KMS-11 (cell line): ENCODE measurements at regions not wholly inside any gene's neighbourhood (a gene's known extent, or its start where the extent isn't known, plus 50 kb on each side); places are given as distances from the start of the nearest gene placed in this dataset.

Experiments used
- H2AFZ ChIP-seq: fragments of 200-600 bp; sonication (generic); 2 replicates; pipeline ENCODE4 v1.6.1; 2016; ENCODE audit warnings: antibody characterized with exemption, mixed run types, low read depth
- H3K27ac ChIP-seq: fragments of 200-600 bp; sonication (generic); 2 replicates; pipeline ENCODE4 v1.6.1; 2016; ENCODE audit warnings: mild to moderate bottlenecking, mixed run types
- H3K27me3 ChIP-seq: fragments of 200-600 bp; sonication (generic); 2 replicates; pipeline ENCODE4 v1.6.1; 2017; ENCODE audit warnings: mild to moderate bottlenecking, low read depth, mixed run types, moderate library complexity; ENCODE audit not compliant: insufficient read depth
- H3K36me3 ChIP-seq: fragments of 200-600 bp; sonication (generic); 2 replicates; pipeline ENCODE4 v1.6.1; 2017; ENCODE audit warnings: mild to moderate bottlenecking, mixed run types; ENCODE audit not compliant: insufficient read depth
- H3K4me1 ChIP-seq: fragments of 200-600 bp; sonication (generic); 2 replicates; pipeline ENCODE4 v1.6.1; 2016; ENCODE audit warnings: mild to moderate bottlenecking, low read depth, mixed run types; ENCODE audit not compliant: poor library complexity, severe bottlenecking
- H3K4me2 ChIP-seq: fragments of 200-600 bp; sonication (generic); 2 replicates; pipeline ENCODE4 v1.7.0; 2016; ENCODE audit warnings: mild to moderate bottlenecking, mixed run types
- H3K4me3 ChIP-seq: fragments of 200-600 bp; sonication (generic); IDR thresholded peaks from 2 replicates; pipeline ENCODE4 v1.6.1; 2017; ENCODE audit warnings: low read depth, low read length, mixed read lengths; ENCODE audit not compliant: insufficient read depth
- H3K79me2 ChIP-seq: fragments of 200-600 bp; sonication (generic); 2 replicates; pipeline ENCODE4 v1.6.1; 2016; ENCODE audit warnings: low read depth, mixed run types; ENCODE audit not compliant: insufficient read depth
- H3K9ac ChIP-seq: fragments of 200-600 bp; sonication (generic); 2 replicates; pipeline ENCODE4 v1.6.1; 2016; ENCODE audit warnings: mild to moderate bottlenecking, mixed run types
- H4K20me1 ChIP-seq: fragments of 200-600 bp; sonication (generic); 2 replicates; pipeline ENCODE4 v1.6.1; 2016; ENCODE audit warnings: mild to moderate bottlenecking, mixed run types; ENCODE audit not compliant: insufficient read depth
- CTCF ChIP-seq: fragments of 200-600 bp; sonication (generic); conservative IDR thresholded peaks from 2 replicates; pipeline ENCODE4 v1.6.1; 2017; ENCODE audit warnings: low read depth, mild to moderate bottlenecking, antibody characterized with exemption, low read length, moderate library complexity, mixed read lengths

- H3K27ac ChIP-seq = no peak overlapping the region
These were observed 71.6 kb upstream of the RUNX1 start for GRCh38 chr21:35120631-35121180.

GRCh38 chr21:35119501-35120047 lies 70.5 kb upstream of the RUNX1 start:
- H3K36me3 ChIP-seq = no peaks in the 10 kb centered on the region
- TF ChIP-seq CTCF = no peak
- no peak overlapping the region for H2AFZ ChIP-seq
- no peak overlapping the region for H3K4me3 ChIP-seq
- H3K4me2 ChIP-seq = no peak overlapping the region
- no peak overlapping the region for H3K27ac ChIP-seq
- H3K27me3 ChIP-seq = no peaks in the 10 kb centered on the region
- H3K79me2 ChIP-seq = no peaks in the 10 kb centered on the region
- no peaks in the 10 kb centered on the region for H4K20me1 ChIP-seq
- no peak overlapping the region for H3K9ac ChIP-seq
- no peaks in the 10 kb centered on the region for H3K4me1 ChIP-seq

More at GRCh38 chr21:35120631-35121180, 71.6 kb upstream of the RUNX1 start:
- Histone ChIP-seq H4K20me1 (no peaks in the 10 kb centered on the region), H3K4me3 (no peak overlapping the region), H3K4me1 (no peaks in the 10 kb centered on the region), H3K27me3 (no peaks in the 10 kb centered on the region), H2AFZ (no peak overlapping the region), H3K9ac (no peak overlapping the region), H3K36me3 (no peaks in the 10 kb centered on the region), H3K4me2 (no peak overlapping the region), H3K79me2 (no peaks in the 10 kb centered on the region)
- no peak for TF ChIP-seq CTCF

- H2AFZ ChIP-seq = no peak overlapping the region
- H3K27ac ChIP-seq = no peak overlapping the region
- H3K4me1 ChIP-seq = no peaks in the 10 kb centered on the region
- no peak overlapping the region for H3K4me2 ChIP-seq
- no peaks in the 10 kb centered on the region for H3K79me2 ChIP-seq
- H3K36me3 ChIP-seq = no peaks in the 10 kb centered on the region
- H4K20me1 ChIP-seq = no peaks in the 10 kb centered on the region
- H3K4me3 ChIP-seq = no peak overlapping the region
- no peak overlapping the region for H3K9ac ChIP-seq
- TF ChIP-seq CTCF = no peak
- no peaks in the 10 kb centered on the region for H3K27me3 ChIP-seq
These were observed 67.7 kb upstream of the RUNX1 start for GRCh38 chr21:35116777-35117176.

GRCh38 chr21:35113064-35113463 lies 64.0 kb upstream of the RUNX1 start:
- H3K27me3 ChIP-seq = no peaks in the 10 kb centered on the region
- no peaks in the 10 kb centered on the region for H3K79me2 ChIP-seq
- no peaks in the 10 kb centered on the region for H4K20me1 ChIP-seq
- no peak overlapping the region for H3K4me3 ChIP-seq
- no peak overlapping the region for H3K4me2 ChIP-seq
- no peaks in the 10 kb centered on the region for H3K4me1 ChIP-seq
- TF ChIP-seq CTCF = no peak
- no peak overlapping the region for H2AFZ ChIP-seq
- H3K36me3 ChIP-seq = no peaks in the 10 kb centered on the region
- H3K9ac ChIP-seq = no peak overlapping the region
- H3K27ac ChIP-seq = no peak overlapping the region
